Mesenchymal stem cell (in vitro differentiated cells and primary cell): ENCODE measurements at regions not wholly inside any gene's neighbourhood (a gene's known extent, or its start where the extent isn't known, plus 50 kb on each side); places are given as distances from the start of the nearest gene placed in this dataset.

Experiments
- DNase-seq: peaks from one replicate; pipeline ENCODE4 v3.0.0-alpha.2; 2013
- H2AFZ ChIP-seq: one replicate; pipeline ENCODE4 v1.6.1; 2013; ENCODE audit warnings: low read depth, mild to moderate bottlenecking, control low read depth, inconsistent platforms, low read length, moderate library complexity
- H2AK5ac ChIP-seq: 2 replicates; pipeline ENCODE4 v1.6.1; 2013; ENCODE audit warnings: low read length, moderate library complexity, mild to moderate bottlenecking, inconsistent platforms; ENCODE audit not compliant: severe bottlenecking
- H2BK120ac ChIP-seq: one replicate; pipeline ENCODE4 v1.6.1; 2013; ENCODE audit warnings: low read depth, mild to moderate bottlenecking, inconsistent platforms, low read length, moderate library complexity
- H2BK12ac ChIP-seq, 2 experiments: one replicate each; pipeline ENCODE4 v1.6.1; 2013; ENCODE audit warnings: inconsistent platforms in 2 of 2, low read length in 2 of 2, mild to moderate bottlenecking in 2 of 2, moderate library complexity in 2 of 2, control low read depth in 1 of 2
- H2BK15ac ChIP-seq: one replicate; pipeline ENCODE4 v1.6.1; 2013; ENCODE audit warnings: mild to moderate bottlenecking, low read depth, inconsistent platforms; ENCODE audit not compliant: poor library complexity, severe bottlenecking
- H2BK5ac ChIP-seq: 2 replicates; pipeline ENCODE4 v1.6.1; 2013; ENCODE audit warnings: low read depth, mild to moderate bottlenecking, low read length, control low read depth, inconsistent platforms; ENCODE audit not compliant: poor library complexity, severe bottlenecking
- H3K14ac ChIP-seq, 2 experiments: one replicate each; pipeline ENCODE4 v1.6.1; 2013; ENCODE audit warnings: inconsistent platforms in 2 of 2, low read length in 2 of 2, control low read depth in 1 of 2, mild to moderate bottlenecking in 1 of 2, moderate library complexity in 1 of 2
- H3K18ac ChIP-seq, 2 experiments: one replicate each; pipeline ENCODE4 v1.6.1; 2013; ENCODE audit warnings: inconsistent platforms in 2 of 2, low read length in 2 of 2, control low read depth in 1 of 2, low read depth in 1 of 2, mild to moderate bottlenecking in 1 of 2
- H3K23ac ChIP-seq, 2 experiments: one replicate each; pipeline ENCODE4 v1.6.1; 2013; ENCODE audit warnings: inconsistent platforms in 2 of 2, low read length in 2 of 2, mild to moderate bottlenecking in 2 of 2, moderate library complexity in 2 of 2, control low read depth in 1 of 2
- H3K27ac ChIP-seq: 2 replicates; pipeline ENCODE4 v1.5.1; 2013; ENCODE audit warnings: mild to moderate bottlenecking, moderate library complexity, low read length, control low read depth, inconsistent platforms; ENCODE audit not compliant: poor library complexity, severe bottlenecking
- H3K27me3 ChIP-seq, 2 experiments: 2 replicates each; pipeline versions ENCODE4 v1.6.1 to v1.7.0; 2013; ENCODE audit warnings: low read length in 2 of 2, mild to moderate bottlenecking in 2 of 2, moderate library complexity in 2 of 2, control low read depth in 1 of 2, inconsistent platforms in 1 of 2; ENCODE audit not compliant: control insufficient read depth in 1 of 2, insufficient read depth in 1 of 2
- H3K36me3 ChIP-seq, 2 experiments: 2 replicates each; pipeline versions ENCODE4 v1.6.1 to v1.7.0; 2013; ENCODE audit warnings: low read length in 2 of 2, control low read depth in 1 of 2, inconsistent platforms in 1 of 2, low read depth in 1 of 2, mild to moderate bottlenecking in 1 of 2; ENCODE audit not compliant: insufficient read depth in 2 of 2, control insufficient read depth in 1 of 2
- H3K4ac ChIP-seq, 2 experiments: one replicate each; pipeline ENCODE4 v1.6.1; 2013; ENCODE audit warnings: inconsistent platforms in 2 of 2, low read length in 2 of 2, mild to moderate bottlenecking in 2 of 2, moderate library complexity in 2 of 2, control low read depth in 1 of 2, low read depth in 1 of 2
- H3K4me1 ChIP-seq: 2 replicates; pipeline ENCODE4 v1.6.1; 2013; ENCODE audit warnings: low read depth, low read length, control low read depth; ENCODE audit not compliant: control insufficient read depth, insufficient read depth
- H3K4me2 ChIP-seq: 2 replicates; pipeline ENCODE4 v1.6.1; 2013; ENCODE audit warnings: low read length, mild to moderate bottlenecking, inconsistent platforms; ENCODE audit not compliant: poor library complexity, severe bottlenecking
- H3K4me3 ChIP-seq, 2 experiments: 2 replicates each; pipeline versions ENCODE4 v1.5.1 to v1.7.0; 2013; ENCODE audit warnings: low read length in 2 of 2, mild to moderate bottlenecking in 2 of 2, control low read depth in 1 of 2, low read depth in 1 of 2; ENCODE audit not compliant: insufficient read depth in 1 of 2
- H3K79me1 ChIP-seq: replicated peaks from 2 replicates; pipeline ENCODE4 v1.6.1; 2013; ENCODE audit warnings: mild to moderate bottlenecking, control low read depth, low read length, inconsistent platforms; ENCODE audit not compliant: poor library complexity, severe bottlenecking
- H3K9ac ChIP-seq: 2 replicates; pipeline ENCODE4 v1.7.0; 2013; ENCODE audit warnings: mild to moderate bottlenecking, low read length, moderate library complexity
- H3K9me3 ChIP-seq: 2 replicates; pipeline ENCODE4 v1.7.0; 2013; ENCODE audit warnings: mild to moderate bottlenecking, low read length; ENCODE audit not compliant: control insufficient read depth
- H4K8ac ChIP-seq: one replicate; pipeline ENCODE4 v1.6.1; 2013; ENCODE audit warnings: inconsistent platforms, mild to moderate bottlenecking, low read length, moderate library complexity
- H4K91ac ChIP-seq: one replicate; pipeline ENCODE4 v1.6.1; 2013; ENCODE audit warnings: mild to moderate bottlenecking, low read length, inconsistent platforms
- WGBS: methylation state at CpG from one replicate; pipeline ENCODE4 v1.1.7; 2013; ENCODE audit warnings: mixed read lengths; 5-methylcytosine and 5-hydroxymethylcytosine counted together

GRCh38 chr7:116310141-116310540, 99.8 kb downstream of the TES start:
- Histone ChIP-seq H2BK12ac (no peak overlapping the region), H2BK15ac (no peak overlapping the region), H2BK5ac (no peak overlapping the region), H3K14ac (no peak overlapping the region), H3K4ac (no peak overlapping the region), H4K91ac (no peak overlapping the region), H2BK120ac (no peak overlapping the region), H4K8ac (peak overlapping the region; percentile 66), H3K4me3 (no peak overlapping the region), H2AFZ (no peak overlapping the region), H3K23ac (no peak overlapping the region), H3K27ac (no peak overlapping the region), H3K36me3 (no peaks in the 10 kb centered on the region), H3K79me1 (peaks cover 2% of the 10 kb centered on the region), H3K27me3 (no peaks in the 10 kb centered on the region), H3K4me1 (no peaks in the 10 kb centered on the region), H3K4me2 (no peak overlapping the region), H2AK5ac (peak overlapping the region; percentile 80), H3K9ac (no peak overlapping the region), H3K18ac (no peak overlapping the region), H3K9me3 (no peaks in the 10 kb centered on the region)
- DNase-seq = no peak
- 90% methylated on average over 3 of the region's 3 CpGs for WGBS

- Histone ChIP-seq H2BK5ac (no peak overlapping the region), H4K91ac (no peak overlapping the region), H3K9ac (no peak overlapping the region), H3K4me2 (no peak overlapping the region), H3K14ac (no peak overlapping the region), H3K27ac (no peak overlapping the region), H2BK12ac (no peak overlapping the region), H3K9me3 (no peaks in the 10 kb centered on the region), H3K4ac (no peak overlapping the region), H3K4me3 (no peak overlapping the region), H2AK5ac (no peak overlapping the region), H3K36me3 (no peaks in the 10 kb centered on the region), H3K27me3 (no peaks in the 10 kb centered on the region), H2BK120ac (no peak overlapping the region), H3K4me1 (peaks cover 2% of the 10 kb centered on the region), H3K23ac (no peak overlapping the region), H2AFZ (no peak overlapping the region), H4K8ac (no peak overlapping the region), H3K18ac (no peak overlapping the region), H3K79me1 (peaks cover 2% of the 10 kb centered on the region), H2BK15ac (no peak overlapping the region)
- no peak for DNase-seq
- WGBS = 80% methylated on average over 2 of the region's 3 CpGs
Observed at GRCh38 chr7:116311259-116311658, 100.9 kb downstream of the TES start.

- H3K9me3 ChIP-seq = no peaks in the 10 kb centered on the region
- peak overlapping the region in 1 of 2 experiments; percentile 76 for H2BK12ac ChIP-seq
- no peak overlapping the region for H3K14ac ChIP-seq
- H3K27me3 ChIP-seq = no peaks in the 10 kb centered on the region
- H3K18ac ChIP-seq = no peak overlapping the region
- H2BK15ac ChIP-seq = no peak overlapping the region
- H3K4me1 ChIP-seq = peaks cover 2% of the 10 kb centered on the region
- H3K36me3 ChIP-seq = no peaks in the 10 kb centered on the region
- H3K4me2 ChIP-seq = no peak overlapping the region
- no peak overlapping the region for H2BK120ac ChIP-seq
- WGBS = over 99% methylated on average over 3 of the region's 3 CpGs
- no peak overlapping the region for H2AFZ ChIP-seq
- no peak overlapping the region for H3K27ac ChIP-seq
- no peak overlapping the region for H3K9ac ChIP-seq
- H4K8ac ChIP-seq = no peak overlapping the region
- no peak for DNase-seq
- no peak overlapping the region for H3K4ac ChIP-seq
- H2BK5ac ChIP-seq = no peak overlapping the region
- H3K79me1 ChIP-seq = peaks cover 2% of the 10 kb centered on the region
- no peak overlapping the region for H4K91ac ChIP-seq
- no peak overlapping the region for H2AK5ac ChIP-seq
- H3K23ac ChIP-seq = no peak overlapping the region
- H3K4me3 ChIP-seq = no peak overlapping the region
Observed at GRCh38 chr7:116311816-116312471, 101.6 kb downstream of the TES start.

- H2BK15ac ChIP-seq = peak overlapping the region; percentile 48
- no peaks in the 10 kb centered on the region for H3K79me1 ChIP-seq
- H2BK5ac ChIP-seq = no peak overlapping the region
- no peak overlapping the region for H2AFZ ChIP-seq
- peaks cover 0 to 2% of the 10 kb centered on the region in 2 experiments for H3K36me3 ChIP-seq
- H3K9me3 ChIP-seq = no peaks in the 10 kb centered on the region
- H3K4ac ChIP-seq = peak overlapping the region in 1 of 2 experiments; percentile 93
- no peak overlapping the region for H2BK120ac ChIP-seq
- no peak overlapping the region for H3K14ac ChIP-seq
- no peak overlapping the region for H2AK5ac ChIP-seq
- H2BK12ac ChIP-seq = peak overlapping the region; percentile 75 to 77
- peak; percentile 73 for DNase-seq
- peak overlapping the region; percentile 94 for H4K8ac ChIP-seq
- peak overlapping the region; percentile 78 for H4K91ac ChIP-seq
- WGBS = 64% methylated on average over 6 of the region's 6 CpGs
- no peak overlapping the region for H3K23ac ChIP-seq
- peak overlapping the region; percentile 74 for H3K27ac ChIP-seq
- H3K4me1 ChIP-seq = peaks cover 2% of the 10 kb centered on the region
- H3K4me3 ChIP-seq = no peak overlapping the region
- no peaks in the 10 kb centered on the region for H3K27me3 ChIP-seq
- no peak overlapping the region for H3K4me2 ChIP-seq
- H3K9ac ChIP-seq = peak overlapping the region; percentile 87
- peak overlapping the region in 1 of 2 experiments; percentile 91 for H3K18ac ChIP-seq
Observed at GRCh38 chr7:116315293-116315692, 105.0 kb downstream of the TES start.
